ENCODE measurements at regions not wholly inside any gene's neighbourhood (a gene's known extent, or its start where the extent isn't known, plus 50 kb on each side); places are given as distances from the start of the nearest gene placed in this dataset.

DNA sequence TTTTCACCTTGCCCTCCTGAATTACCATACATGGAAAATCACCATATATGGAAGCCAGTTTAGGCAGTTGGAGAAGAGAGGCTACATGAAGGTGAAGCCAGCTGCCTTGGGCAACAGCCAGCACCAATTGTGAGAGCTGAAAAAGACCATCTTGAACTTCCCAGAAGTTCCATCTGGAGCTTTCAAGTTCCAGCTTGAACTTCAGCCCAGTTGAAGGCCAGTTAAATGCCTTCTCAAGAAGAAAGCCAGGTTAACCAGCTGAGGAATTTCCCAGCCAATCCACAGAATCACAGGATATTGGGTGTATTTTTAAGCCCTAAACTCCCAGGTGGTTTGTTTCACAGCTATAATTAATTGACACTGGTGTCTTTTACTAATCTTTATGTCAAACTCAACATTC, 713.6 kb upstream of the MIR17HG start:
- H3K27ac Mint-ChIP-seq: no peak overlapping the region
- H3K4me1 ChIP-seq (ENCODE audit: insufficient read depth): no peaks in the 10 kb centered on the region
- H3K36me3 Mint-ChIP-seq (ENCODE audit: low read depth): no peaks in the 10 kb centered on the region
- no peaks in the 10 kb centered on the region for H3K36me3 ChIP-seq (ENCODE audit: insufficient read depth)
- H3K27me3 ChIP-seq (ENCODE audit: insufficient read depth): no peaks in the 10 kb centered on the region
- H3K4me3 Mint-ChIP-seq: no peak overlapping the region
- no peak overlapping the region for H3K4me2 ChIP-seq
- H3K27me3 Mint-ChIP-seq (ENCODE audit: insufficient read depth, low read depth, poor library complexity): no peaks in the 10 kb centered on the region
- no peaks in the 10 kb centered on the region for H3K79me2 ChIP-seq (replicated peaks; ENCODE audit: insufficient read depth)
- no peak overlapping the region for H3K27ac ChIP-seq (ENCODE audit: low read depth)
- ATAC-seq (no peak), DNase-seq (ENCODE audit: low spot score) (no peak)
- H3K9me3 Mint-ChIP-seq: no peaks in the 10 kb centered on the region
- 0 out of 2 replicates have a peak overlapping the region, but pooled peaks have one; percentile 6 for H2AFZ ChIP-seq
- TF ChIP-seq CREB1 (CRISPR knock-in tag; IDR thresholded peaks at IDR 0.05; ENCODE audit: low read depth): no peak
- no peak for TF ChIP-seq ZNF462 (CRISPR knock-in tag; IDR thresholded peaks at IDR 0.05)
- no peaks in the 10 kb centered on the region for H3F3A ChIP-seq (replicated peaks; ENCODE audit: low read depth)
- H4K20me1 ChIP-seq (replicated peaks; ENCODE audit: insufficient read depth): no peaks in the 10 kb centered on the region
- peaks cover 2% of the 10 kb centered on the region; the same call in 1 of the 3 replicates for H3K4me1 Mint-ChIP-seq
- no peak overlapping the region for H3K4me3 ChIP-seq
- peaks cover 3% of the 10 kb centered on the region; the same call in 1 of the 2 replicates for H3K9me2 ChIP-seq (ENCODE audit: insufficient read depth)

DNA sequence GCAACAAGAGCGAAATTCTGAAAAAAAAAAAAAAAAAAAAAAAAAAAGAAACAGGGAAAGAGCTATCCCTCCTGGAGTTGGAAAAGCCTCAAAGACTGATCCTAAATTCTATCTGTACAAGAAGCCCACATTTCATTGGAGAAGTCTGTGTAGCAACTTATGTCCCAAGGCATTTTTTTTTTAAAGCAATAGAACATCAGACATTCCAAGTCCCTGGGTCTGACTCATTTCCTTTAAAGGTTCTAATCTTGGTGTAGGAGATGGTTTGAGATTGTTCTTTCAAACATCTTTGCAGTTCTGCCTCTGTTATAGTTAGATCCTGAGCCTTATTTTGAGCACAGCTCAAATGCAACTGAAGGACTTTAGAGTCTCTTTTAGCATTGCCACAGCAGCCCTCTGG, 706.5 kb upstream of the MIR17HG start:
- no peak overlapping the region for H3K4me2 ChIP-seq
- ATAC-seq (no peak), DNase-seq (ENCODE audit: low spot score) (no peak)
- Mint-ChIP-seq H3K27ac (no peak overlapping the region), H3K27me3 (ENCODE audit: insufficient read depth, low read depth, poor library complexity) (no peaks in the 10 kb centered on the region), H3K9me3 (peaks cover 24% of the 10 kb centered on the region), H3K4me1 (no peaks in the 10 kb centered on the region), H3K4me3 (no peak overlapping the region), H3K36me3 (ENCODE audit: low read depth) (peaks cover 10% of the 10 kb centered on the region)
- no peak for TF ChIP-seq ZNF114 (CRISPR knock-in tag; IDR thresholded peaks at IDR 0.05)
- peaks cover 8% of the 10 kb centered on the region; the same call in 1 of the 2 replicates for H3K9me2 ChIP-seq (ENCODE audit: insufficient read depth)
- no peaks in the 10 kb centered on the region; the same call in 1 of the 2 replicates for H3K36me3 ChIP-seq (ENCODE audit: insufficient read depth)
- no peak overlapping the region for H3K27ac ChIP-seq (ENCODE audit: low read depth)
- H3K4me3 ChIP-seq: no peak overlapping the region
- H2AFZ ChIP-seq: no peak overlapping the region
- H3K27me3 ChIP-seq (ENCODE audit: insufficient read depth): no peaks in the 10 kb centered on the region
- H3K79me2 ChIP-seq (replicated peaks; ENCODE audit: insufficient read depth): no peaks in the 10 kb centered on the region
- H3K4me1 ChIP-seq (ENCODE audit: insufficient read depth): no peaks in the 10 kb centered on the region
- no peaks in the 10 kb centered on the region for H3F3A ChIP-seq (replicated peaks; ENCODE audit: low read depth)
- no peaks in the 10 kb centered on the region for H4K20me1 ChIP-seq (replicated peaks; ENCODE audit: insufficient read depth)

Measured in GM23338 (cell line).